ENCODE measurements at regions not wholly inside any gene's neighbourhood (a gene's known extent, or its start where the extent isn't known, plus 50 kb on each side); places are given as distances from the start of the nearest gene placed in this dataset.

GRCh38 chr17:72024457-72024856 is 96.4 kb upstream of the SOX9 start:
- TF ChIP-seq, protein P1, sequence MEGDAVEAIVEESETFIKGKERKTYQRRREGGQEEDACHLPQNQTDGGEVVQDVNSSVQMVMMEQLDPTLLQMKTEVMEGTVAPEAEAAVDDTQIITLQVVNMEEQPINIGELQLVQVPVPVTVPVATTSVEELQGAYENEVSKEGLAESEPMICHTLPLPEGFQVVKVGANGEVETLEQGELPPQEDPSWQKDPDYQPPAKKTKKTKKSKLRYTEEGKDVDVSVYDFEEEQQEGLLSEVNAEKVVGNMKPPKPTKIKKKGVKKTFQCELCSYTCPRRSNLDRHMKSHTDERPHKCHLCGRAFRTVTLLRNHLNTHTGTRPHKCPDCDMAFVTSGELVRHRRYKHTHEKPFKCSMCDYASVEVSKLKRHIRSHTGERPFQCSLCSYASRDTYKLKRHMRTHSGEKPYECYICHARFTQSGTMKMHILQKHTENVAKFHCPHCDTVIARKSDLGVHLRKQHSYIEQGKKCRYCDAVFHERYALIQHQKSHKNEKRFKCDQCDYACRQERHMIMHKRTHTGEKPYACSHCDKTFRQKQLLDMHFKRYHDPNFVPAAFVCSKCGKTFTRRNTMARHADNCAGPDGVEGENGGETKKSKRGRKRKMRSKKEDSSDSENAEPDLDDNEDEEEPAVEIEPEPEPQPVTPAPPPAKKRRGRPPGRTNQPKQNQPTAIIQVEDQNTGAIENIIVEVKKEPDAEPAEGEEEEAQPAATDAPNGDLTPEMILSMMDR (conservative IDR thresholded peaks at IDR 0.05; ENCODE audit: low read length) = no peak
- no peak for TF ChIP-seq EZH2phosphoT487 (IDR thresholded peaks at IDR 0.05; ENCODE audit: borderline replicate concordance)

Measured in Loucy (cell line).